Astrocyte (in vitro differentiated cells and primary cell): ENCODE measurements at regions not wholly inside any gene's neighbourhood (a gene's known extent, or its start where the extent isn't known, plus 50 kb on each side); places are given as distances from the start of the nearest gene placed in this dataset.

Source experiments
- EZH2 ChIP-seq: IDR thresholded peaks from 2 replicates; pipeline ENCODE4 v1.6.1; 2012; ENCODE audit warnings: mild to moderate bottlenecking, low read length, inconsistent platforms; ENCODE audit not compliant: insufficient read depth
- TF ChIP-seq, protein P1 (sequence below): IDR thresholded peaks from 2 replicates; pipeline ENCODE4 v1.5.1; 2011; ENCODE audit warnings: low read depth, mild to moderate bottlenecking, inconsistent platforms, low read length, moderate library complexity; ENCODE audit not compliant: insufficient read depth

DNA sequence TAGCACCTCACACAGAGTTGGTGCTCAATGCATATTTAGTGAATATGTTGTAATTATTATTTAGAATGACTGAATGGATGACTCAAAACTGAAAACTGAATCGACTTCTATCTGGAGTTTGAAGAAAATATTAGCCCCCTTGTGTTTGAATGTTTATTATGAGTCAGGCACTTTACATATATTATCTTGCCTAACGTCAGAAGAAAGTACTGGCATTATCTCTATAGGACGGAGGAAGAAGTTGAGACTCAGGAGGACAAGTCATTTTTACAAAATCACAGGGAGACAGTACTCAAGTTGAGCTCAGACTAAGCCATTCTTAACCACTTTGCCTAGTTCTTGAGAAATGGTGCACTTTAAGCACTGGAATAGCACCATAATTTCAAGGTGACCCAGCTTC is 684.0 kb downstream of the UTRN start:
- TF ChIP-seq, protein P1, sequence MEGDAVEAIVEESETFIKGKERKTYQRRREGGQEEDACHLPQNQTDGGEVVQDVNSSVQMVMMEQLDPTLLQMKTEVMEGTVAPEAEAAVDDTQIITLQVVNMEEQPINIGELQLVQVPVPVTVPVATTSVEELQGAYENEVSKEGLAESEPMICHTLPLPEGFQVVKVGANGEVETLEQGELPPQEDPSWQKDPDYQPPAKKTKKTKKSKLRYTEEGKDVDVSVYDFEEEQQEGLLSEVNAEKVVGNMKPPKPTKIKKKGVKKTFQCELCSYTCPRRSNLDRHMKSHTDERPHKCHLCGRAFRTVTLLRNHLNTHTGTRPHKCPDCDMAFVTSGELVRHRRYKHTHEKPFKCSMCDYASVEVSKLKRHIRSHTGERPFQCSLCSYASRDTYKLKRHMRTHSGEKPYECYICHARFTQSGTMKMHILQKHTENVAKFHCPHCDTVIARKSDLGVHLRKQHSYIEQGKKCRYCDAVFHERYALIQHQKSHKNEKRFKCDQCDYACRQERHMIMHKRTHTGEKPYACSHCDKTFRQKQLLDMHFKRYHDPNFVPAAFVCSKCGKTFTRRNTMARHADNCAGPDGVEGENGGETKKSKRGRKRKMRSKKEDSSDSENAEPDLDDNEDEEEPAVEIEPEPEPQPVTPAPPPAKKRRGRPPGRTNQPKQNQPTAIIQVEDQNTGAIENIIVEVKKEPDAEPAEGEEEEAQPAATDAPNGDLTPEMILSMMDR = no peak
- no peak for TF ChIP-seq EZH2
